ENCODE measurements at regions not wholly inside any gene's neighbourhood (a gene's known extent, or its start where the extent isn't known, plus 50 kb on each side); places are given as distances from the start of the nearest gene placed in this dataset.

GRCh38 chr12:126602612-126603011 lies 1537.4 kb downstream of the AACS start:
- TF ChIP-seq EP300 (IDR thresholded peaks at IDR 0.05; ENCODE audit: borderline replicate concordance in 1 of 2, low read depth in 2 of 2, low read length in 2 of 2) = no peak
- TF ChIP-seq HDAC2 (IDR thresholded peaks at IDR 0.05; ENCODE audit: borderline replicate concordance in 1 of 2, low read depth in 2 of 2, low read length in 2 of 2) = no peak
- no peak for TF ChIP-seq ATF3 (IDR thresholded peaks at IDR 0.05; ENCODE audit: insufficient read depth, low read depth, low read length)
- TF ChIP-seq CTCF (IDR thresholded peaks at IDR 0.05; ENCODE audit: control extremely low read depth in 1 of 3, insufficient read depth in 1 of 3, low read depth in 1 of 3, low read length in 3 of 3) = no peak
- no peak for TF ChIP-seq CBX5 (IDR thresholded peaks at IDR 0.05; ENCODE audit: low read depth, low read length)
- TF ChIP-seq CEBPB (IDR thresholded peaks at IDR 0.05; ENCODE audit: low read depth, low read length) = no peak
- TF ChIP-seq POLR2A (IDR thresholded peaks at IDR 0.05; ENCODE audit: control extremely low read depth in 1 of 2, low read depth in 2 of 2, low read length in 2 of 2) = no peak
- TF ChIP-seq SAP30 (IDR thresholded peaks at IDR 0.05; ENCODE audit: insufficient read depth, insufficient replicate concordance, low read length) = no peak
